ENCODE measurements at regions not wholly inside any gene's neighbourhood (a gene's known extent, or its start where the extent isn't known, plus 50 kb on each side); places are given as distances from the start of the nearest gene placed in this dataset.

DNA sequence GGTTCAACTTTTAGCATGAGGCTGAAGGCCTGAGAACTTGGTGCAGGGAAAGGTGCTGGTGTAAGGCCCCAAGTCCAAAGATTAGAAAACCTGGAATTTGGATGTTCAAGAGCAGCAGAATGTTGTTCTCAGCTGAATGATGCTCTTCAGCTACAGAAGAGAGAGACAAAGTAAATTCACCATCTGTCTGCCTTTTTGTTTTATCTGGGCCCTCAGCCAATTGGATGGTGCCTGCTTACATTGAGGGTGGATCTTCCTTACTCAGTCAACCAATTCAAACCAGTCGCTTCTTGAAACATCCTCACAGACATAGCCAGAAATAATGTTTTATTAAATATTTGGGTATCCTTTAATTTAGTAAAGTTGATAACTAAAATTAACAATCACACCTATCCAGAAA is 748.2 kb upstream of the ADAMTS5 start:
- no peak for DNase-seq

DNA sequence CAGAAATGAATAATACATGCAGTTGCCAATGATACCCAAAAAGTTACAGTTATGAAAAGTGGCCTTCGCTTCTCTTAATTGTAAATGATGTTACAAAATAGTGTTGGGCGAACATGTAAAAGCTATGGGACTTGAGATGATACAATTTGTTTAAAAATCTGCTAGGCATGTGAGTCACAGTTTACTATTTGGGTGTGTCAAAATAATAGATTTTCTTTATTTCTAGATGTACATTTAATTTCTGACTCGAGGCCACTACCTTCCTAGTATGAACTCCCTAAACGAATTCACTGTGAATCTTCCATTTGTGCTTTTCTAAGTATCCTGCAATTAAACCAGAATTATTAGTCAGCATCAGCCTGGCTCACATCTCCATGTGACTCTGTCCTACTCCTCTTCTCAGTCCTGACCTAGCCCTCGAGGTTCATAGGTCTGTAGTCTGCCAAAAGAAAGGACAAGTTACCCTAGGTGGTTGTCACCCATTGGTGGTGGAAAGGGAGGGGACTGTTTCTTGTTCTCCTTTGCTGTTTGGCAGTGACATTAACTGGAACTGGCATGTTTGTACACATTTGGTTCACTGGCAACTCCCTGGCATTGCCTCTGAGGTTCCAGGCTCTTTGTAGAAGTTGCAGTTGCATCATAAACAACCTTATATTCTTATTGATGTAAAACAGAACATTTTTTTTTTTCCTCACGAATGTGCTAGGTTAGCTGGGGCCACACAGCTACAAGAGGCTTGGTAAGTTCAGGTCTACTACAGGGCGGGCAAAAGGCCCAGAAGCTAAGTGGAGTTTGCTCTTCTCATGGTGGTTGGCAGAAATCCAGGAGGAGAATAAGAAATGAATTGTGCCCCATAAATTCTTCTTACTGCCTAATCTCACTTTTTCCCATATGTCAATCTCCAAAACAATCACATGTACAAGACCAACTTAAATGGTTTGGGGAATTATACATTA is 746.5 kb upstream of the ADAMTS5 start:
- DNase-seq = no peak

DNA sequence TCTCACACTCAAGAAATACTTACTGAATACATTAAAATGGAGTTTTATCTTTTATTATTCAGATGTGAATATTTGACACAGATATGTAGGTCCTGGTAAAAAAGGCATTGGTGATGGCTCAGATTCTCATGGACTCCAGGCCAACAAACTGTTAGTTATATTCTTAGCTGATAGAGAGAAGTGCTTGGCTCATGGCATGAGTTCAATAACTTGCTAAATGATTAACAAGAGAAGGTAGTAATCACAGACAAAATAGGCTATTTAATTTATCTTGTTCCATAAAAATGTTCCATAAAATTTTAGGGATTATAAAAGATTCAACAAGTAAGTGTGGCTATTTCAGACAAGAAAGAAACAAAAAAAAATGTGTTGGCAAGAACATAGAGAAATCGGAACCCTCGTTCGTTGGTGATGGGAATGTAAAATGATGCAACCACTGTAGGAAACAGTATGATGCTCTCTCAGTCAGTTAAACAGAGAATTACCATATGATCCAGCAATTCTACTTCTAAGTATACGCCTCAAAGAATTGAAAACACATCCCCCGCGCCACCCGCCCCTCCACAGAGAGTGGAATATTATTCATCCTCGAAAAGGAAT is 737.8 kb upstream of the ADAMTS5 start:
- DNase-seq = no peak

DNA sequence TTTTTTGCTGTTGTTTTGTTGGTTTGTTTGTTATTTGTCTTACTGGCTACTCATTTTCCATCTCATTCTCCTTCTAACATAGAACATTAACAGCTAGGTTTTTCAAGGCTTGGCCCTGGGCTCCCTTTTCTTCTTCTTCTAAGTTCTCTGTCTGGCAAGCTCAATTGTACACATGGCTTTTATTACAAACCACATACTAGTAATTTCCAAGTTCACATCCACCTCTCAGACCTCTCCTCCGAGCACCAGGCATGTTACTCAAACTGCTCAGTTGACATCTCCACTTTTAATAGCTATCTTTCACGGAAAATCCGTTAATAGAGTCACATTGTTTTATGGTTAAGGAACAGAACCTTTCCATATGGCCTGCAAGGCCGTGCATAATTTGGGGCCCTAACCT is 736.9 kb upstream of the ADAMTS5 start:
- no peak for DNase-seq

DNA sequence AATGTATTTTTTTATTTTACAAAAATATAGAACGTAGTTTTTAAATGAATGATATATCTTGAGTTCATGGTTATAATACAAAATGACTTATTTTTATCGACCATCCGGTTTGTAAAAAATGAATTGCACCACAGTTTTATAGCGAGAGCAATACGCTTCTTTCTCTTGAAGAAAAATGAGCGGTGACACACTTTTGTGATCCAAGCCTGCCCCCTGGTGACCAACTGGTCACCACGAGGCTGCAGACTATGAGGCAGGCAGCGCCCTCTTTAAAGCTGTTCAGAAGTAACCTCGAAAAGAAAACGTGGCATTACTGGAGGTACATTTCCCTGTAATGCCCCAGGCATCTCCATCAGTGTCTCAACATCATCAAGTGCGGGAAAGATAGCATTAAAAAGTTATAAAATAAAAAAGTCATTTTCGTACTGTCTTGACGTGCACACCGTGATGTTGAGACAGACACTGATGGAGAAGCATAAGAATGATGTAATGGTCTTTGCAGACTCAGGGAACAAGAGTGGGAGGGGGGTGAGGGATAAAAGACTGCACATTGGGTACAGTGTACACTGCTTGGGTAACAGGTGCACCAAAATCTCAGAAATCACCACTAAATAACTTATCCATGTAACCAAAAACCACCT is 734.2 kb upstream of the ADAMTS5 start:
- DNase-seq = peak; percentile 43 to 50

DNA sequence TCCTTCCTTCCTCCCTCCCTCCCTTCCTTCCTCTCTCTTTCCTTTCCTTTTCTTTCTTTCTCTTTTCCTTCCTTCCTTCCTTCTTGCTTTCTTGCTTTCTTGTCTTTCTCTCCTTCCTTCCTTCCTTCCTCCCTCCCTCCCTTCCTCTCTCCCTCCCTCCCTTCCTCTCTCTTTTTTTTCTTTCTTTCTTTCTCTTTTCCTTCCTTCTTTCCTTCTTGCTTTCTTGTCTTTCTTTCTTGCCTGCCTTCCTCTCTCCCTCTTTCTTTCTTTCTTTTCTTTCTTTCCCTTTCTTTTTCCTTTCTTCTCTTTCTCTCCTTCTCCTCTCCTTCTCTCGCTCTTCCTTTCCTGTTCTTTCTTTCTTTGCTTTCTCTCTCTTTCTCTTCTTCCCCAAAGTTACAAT is 728.4 kb upstream of the ADAMTS5 start:
- DNase-seq = no peak

DNA sequence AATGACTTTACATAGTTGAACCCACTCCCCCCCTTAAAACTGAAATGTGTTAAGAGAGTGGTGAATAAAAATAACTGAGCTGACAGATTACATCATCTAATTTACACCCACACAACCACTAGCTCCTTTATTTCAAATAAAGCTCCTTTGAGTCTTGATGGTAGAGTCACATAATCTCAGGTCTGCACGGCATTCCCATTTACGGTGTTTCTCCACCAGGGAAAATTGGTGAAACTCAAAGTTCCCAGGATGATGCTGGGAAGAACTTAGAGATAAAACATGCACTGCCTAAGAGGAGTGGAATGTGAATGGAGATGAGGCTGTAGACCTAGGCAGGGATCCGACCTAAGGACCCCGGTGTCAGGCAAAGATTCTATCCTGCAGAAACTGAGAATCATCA is 727.8 kb upstream of the ADAMTS5 start:
- no peak for DNase-seq

DNA sequence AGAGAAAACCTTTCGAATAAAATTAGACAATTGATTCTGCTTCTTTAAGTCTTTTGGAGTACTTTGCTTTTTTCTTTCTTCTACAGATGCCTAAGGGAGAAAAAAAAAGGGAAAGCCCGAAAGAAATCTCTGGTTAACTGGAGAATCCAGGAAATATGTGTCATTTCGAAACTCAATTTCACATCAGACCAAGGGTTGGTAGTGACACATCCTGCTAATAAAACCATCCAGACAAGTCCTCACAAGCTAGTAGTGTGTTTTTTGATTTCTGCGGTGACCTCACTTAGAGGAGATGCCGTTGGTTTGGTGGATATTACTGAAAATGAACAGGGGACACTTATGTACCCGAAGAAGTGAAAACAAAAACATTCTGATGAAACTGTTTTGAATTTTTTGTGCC is 726.5 kb upstream of the ADAMTS5 start:
- no peak for DNase-seq

DNA sequence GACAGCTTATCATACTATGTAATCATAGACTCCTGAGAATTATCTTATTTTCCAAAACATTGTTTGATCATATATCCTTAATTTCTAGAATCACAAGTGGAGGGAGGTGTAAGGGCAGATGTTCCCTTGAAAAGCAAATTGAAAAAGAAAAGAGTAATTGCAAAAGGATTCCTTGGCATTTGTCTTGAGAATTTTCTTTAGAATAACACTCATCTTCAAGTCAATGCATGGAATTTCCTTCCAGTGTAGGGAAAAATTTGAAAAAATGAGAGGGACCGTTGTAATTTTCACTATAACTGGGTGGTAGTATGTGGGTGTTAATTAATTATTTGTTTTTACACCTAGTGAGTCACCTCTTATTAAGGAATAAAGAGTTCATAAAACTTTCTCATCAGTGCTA is 724.6 kb upstream of the ADAMTS5 start:
- no peak for DNase-seq

DNA sequence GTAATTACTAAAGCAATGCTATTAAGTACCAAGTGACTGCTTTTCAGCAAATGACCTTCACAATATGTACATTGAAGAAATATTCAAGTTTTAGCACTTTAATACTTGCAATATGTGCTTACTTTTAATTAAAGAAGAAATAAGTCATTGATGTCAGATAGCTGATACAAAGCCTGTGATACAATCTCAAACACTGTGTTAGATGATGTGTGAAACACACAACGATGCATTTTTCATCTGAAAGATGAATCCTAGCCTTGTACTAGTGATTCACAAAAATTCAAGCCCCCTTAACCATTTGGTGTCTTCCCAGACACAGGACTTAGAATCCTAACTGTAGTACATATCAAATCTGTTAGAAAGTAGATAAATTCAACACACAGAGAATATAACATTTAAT is 724.1 kb upstream of the ADAMTS5 start:
- DNase-seq = no peak

DNA sequence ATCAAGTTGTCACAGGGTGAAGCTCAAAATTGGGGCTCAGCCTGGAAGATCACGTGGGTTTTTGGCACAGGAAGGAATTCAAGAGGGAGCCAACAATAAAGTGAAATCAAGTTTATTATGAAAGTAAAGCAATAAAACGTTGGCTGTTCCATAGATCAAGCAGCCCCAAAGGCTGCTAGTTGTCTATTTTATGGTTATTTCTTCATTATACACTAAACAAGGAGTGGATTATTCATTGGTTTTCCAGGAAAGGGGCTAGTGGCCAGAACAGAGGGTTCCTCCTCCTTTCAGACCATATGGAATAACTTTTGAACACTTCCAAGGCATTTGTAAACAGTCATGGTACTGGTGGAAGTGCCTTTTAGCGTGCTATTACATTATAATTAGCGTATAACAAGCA is 723.5 kb upstream of the ADAMTS5 start:
- DNase-seq = no peak

DNA sequence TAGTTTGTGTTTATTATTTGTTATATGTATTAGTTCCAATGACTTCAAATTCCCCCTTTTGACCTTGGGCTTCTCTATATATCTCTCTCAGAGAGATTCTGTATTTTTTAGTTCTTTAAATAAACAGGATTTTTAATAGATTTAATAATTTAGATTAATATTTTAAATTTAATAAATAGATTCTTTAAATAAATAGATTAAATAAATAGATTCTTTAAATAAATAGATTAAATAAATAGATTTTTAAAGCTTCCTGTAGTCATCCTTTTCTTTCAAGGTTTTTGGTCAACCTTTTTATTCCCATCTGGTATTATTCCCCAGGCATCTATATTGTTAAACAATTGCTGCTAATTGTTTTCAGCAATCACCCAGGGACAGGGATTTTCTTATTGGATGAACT is 721.9 kb upstream of the ADAMTS5 start:
- no peak for DNase-seq

DNA sequence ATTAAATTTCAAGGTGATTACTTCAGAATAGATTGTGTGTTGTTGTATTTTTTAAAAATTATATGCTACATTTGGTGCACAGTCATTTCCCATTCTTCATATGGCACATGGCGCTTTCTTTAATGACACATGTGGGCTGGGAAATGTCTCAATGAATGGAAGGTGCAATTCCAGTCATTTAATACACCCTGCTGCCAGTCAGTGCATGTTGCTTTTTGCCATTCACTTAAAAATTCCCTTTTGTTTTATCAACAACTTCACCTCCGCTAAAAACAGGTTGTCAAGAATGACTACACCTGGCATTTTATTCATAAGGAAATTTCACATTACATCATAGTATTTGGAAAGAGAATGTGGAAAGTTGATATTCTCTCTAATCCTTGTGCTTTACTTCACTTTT is 716.4 kb upstream of the ADAMTS5 start:
- DNase-seq = no peak

DNA sequence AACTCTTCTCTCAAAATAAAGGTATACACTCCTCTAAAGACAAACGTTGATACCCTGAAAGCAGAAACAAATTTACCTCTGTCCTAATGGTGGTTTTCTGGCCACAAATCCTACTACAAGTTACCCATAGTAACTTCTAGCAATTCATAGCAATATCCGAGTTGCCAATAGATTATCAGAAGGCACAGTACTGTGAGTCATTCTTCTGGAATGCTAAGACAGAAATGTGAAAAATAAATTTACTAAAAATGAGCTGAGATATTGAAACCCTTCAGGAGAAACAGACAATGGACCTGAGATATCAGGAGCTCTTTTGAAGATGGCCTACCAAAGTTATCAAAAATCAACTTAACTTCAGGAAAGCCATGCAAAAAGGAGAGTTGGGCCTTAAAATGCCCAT is 715.0 kb upstream of the ADAMTS5 start:
- DNase-seq = no peak

DNA sequence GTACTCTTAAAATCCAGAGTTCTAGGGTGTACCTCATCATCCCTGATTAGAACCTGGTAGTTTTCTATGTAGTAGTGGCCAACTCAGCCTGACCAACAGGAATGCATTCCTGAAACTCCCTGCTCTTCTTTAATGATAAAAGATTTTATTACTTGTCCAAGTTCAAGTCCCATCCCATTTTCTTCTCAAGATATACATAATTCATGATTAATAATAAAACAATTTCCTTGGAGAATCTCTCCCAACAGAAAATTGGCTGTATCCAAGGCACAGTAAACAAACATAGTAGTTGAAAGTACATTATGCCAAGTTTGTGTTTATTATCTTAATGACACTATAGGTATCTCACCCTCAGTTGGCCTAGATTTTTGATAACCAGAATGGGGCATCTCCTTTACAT is 714.1 kb upstream of the ADAMTS5 start:
- DNase-seq = no peak

DNA sequence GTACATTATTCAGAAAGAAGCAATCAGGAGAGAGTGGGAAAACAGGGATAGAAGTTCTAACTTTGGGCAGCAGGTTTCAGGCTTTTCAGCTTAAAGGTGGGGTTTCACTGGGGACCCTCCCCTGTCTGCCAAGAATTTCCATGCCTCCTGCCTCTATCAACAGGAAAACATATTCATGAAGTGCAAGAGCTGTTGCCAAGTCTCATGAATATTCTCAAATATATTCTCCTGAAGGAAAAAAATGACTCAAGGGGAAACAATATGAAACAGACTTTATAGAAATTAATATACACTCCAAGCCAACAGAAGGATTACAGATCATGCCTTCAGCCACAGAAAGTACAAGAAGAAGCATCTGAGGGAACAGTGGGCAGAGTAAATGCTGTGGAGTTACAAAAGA is 713.3 kb upstream of the ADAMTS5 start:
- DNase-seq = no peak

DNA sequence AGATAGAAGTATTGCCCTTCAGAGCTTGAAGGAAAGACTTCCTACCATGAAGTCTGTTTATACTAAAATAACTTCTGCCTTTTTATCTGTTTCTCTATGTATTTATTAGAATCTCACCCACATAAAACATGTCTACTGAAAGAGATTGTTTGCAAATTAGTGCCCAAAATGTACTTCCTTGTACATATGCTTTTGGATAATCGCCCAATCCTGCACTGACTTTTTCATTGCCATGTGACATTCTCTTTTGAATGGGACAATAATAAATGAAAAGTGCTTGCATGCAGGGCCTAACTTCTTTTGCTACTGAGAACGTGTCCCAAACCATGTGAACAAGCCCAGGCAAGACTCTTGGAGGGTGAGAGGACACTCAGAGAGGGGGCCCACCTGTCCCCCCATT is 711.6 kb upstream of the ADAMTS5 start:
- no peak for DNase-seq

DNA sequence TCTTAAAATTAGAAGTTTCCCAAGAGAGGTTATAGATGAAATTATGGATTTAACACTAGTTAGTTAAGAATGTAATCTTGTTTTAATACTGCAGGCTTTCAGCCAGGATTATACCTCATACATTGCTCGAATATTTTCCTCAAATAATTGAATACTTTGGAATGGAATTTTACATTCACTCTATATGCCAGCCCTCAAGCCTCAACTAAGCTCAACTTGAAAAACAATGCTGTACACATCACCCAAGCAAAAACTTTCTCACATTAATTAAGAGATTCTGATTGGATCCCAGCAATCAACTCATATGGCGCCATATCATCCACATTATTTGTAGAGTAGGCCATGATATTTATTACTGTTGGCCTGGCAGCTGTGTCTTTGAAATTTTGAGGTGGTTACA is 710.7 kb upstream of the ADAMTS5 start:
- DNase-seq = no peak

DNA sequence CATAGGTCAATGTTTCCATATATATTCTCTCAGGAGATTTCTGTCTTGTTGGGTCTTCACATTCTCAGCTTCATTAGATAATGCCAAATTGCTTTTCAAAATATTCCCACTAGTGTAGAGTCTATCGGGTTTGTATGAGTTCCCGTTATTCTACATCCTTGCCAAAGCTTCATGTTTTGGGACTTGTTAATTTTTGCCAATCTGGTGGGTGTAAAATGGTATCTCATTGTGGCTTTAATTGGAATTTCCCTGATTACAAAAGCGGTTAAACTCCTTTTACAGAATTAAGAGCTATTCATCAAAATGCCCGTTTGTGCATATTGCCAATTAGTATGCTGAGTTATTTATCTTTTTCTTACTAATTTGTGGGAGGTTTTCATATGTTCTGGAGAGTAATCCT is 708.4 kb upstream of the ADAMTS5 start:
- no peak for DNase-seq

DNA sequence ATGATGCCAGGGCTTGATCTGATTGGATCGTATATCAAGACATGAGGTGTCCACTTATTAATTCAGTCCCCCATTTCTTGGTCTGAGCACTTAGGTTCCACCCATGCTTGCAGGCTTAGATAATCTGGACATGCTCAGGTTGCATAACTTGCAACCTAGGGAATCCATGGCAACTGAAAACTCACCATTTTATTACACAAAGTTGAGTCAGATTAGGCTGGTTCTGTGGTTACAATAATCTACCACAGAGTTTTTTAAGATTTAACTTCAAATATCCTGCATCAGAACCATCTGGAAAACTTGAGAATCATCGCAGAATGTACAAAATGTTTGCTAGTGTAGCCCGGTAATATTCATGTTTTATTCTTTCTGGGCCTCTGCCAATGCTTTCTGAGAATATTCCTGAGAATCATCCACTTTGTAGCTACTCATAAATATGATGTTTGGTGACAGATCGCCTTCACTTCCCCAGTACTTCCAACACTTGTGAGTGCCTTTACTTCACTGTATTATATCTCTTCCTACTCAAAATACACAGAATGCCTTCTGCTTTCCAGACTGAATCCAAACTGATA is 707.2 kb upstream of the ADAMTS5 start:
- no peak for DNase-seq

DNA sequence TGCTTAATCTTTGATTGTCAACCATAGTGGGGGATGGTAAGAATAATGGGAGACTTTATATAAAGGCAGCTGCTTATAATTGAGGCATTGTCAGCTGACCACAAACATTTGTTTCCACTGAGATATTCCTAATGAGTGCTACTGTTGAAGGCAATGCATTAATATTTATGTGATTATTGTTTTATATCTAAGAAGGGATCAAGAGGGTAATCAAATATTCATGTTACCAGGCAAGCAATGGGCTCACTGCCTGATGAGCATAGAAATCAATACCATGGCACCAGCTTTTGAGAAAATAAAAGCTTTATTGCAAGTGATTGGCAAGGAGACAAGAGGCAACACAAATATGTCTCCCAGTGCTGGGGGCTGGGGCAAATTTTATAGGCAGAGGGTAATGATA is 706.7 kb upstream of the ADAMTS5 start:
- no peak for DNase-seq

DNA sequence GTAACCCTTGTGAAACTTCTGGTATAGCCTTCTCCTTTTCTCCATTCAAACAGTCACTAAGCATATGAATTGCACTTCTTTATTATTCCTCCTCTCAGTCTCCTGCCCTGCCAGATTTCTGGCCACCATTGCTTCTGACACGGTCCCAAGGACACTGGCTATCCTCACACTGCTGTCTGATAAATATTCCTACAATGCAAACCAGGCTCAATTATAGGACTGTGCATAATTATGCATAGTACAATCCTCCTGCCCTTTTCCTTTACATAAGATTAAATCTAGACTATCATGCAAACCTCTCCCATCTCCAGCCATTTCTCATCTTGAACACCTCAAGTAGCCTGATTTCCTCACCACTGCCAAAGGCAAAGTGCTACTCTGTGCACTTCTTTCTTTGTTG is 704.3 kb upstream of the ADAMTS5 start:
- DNase-seq = no peak

DNA sequence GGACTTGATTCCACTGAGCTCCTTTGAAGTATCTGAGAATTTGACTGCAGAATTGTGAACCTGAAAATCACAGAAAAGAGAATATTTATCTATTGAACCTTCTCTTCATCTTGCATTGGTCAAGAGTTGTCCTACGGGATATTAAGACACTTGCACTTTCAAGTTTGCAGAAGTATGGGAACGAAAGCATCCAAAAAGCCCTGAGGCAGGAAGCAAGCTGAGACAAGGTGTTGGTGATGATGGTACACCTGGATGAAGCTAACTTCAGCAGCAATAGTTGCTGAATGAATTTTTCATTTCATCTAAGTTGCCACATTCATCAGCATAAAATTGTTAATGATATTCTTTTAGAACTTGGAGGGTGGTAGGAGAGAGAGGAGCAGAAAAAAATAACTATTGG is 686.6 kb upstream of the ADAMTS5 start:
- DNase-seq = no peak

DNA sequence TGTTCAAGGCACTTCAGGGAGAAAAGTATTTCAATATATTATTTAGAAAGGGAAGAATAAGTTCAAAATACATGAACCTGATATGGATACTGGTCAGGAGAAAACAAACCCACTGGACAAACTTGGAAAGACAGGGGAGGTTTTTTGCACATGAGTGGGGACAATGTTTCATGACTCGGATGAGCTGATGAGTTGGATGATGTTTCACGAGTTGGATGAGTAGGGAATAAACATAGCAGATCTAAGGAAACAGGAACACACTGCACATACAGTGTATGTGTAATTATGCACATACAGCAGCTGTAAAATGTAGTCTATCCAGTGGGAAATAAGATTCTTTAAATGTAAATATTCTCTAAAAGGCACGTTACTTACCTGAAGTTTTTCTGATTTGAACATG is 682.9 kb upstream of the ADAMTS5 start:
- no peak for DNase-seq
